Suprapubic skin (tissue), 4 donors: ENCODE measurements at regions not wholly inside any gene's neighbourhood (a gene's known extent, or its start where the extent isn't known, plus 50 kb on each side); places are given as distances from the start of the nearest gene placed in this dataset.

Experiments
- DNase-seq, 2 donors: peaks; one replicate each; pipeline ENCODE4 v3.0.0-alpha.2; 2019; ENCODE audit warnings: low spot score in 2 of 2
- H3K27ac ChIP-seq: fragments of 200-600 bp; sonication (generic); one replicate; pipeline ENCODE4 v1.5.1; 2019
- H3K27me3 ChIP-seq: fragments of 200-600 bp; sonication (generic); one replicate; pipeline ENCODE4 v1.5.1; 2019
- H3K36me3 ChIP-seq: fragments of 200-600 bp; sonication (generic); one replicate; pipeline ENCODE4 v1.5.1; 2019
- H3K4me1 ChIP-seq: fragments of 200-600 bp; sonication (generic); one replicate; pipeline ENCODE4 v1.5.1; 2019
- H3K4me3 ChIP-seq: fragments of 200-600 bp; sonication (generic); one replicate; pipeline ENCODE4 v1.5.1; 2019; ENCODE audit warnings: mild to moderate bottlenecking
- H3K9me3 ChIP-seq: fragments of 200-600 bp; sonication (generic); one replicate; pipeline ENCODE4 v1.5.1; 2019
- CTCF ChIP-seq, 2 donors: fragments of 200-600 bp in 1 of 2; fragments of 450-650 bp in 1 of 2; sonication (generic) in 1 of 2; IDR thresholded peaks; one replicate each; pipeline ENCODE4 v1.5.1; 2016 to 2019; ENCODE audit warnings: antibody characterized with exemption in 2 of 2, mild to moderate bottlenecking in 1 of 2, moderate library complexity in 1 of 2
- EP300 ChIP-seq: sonication (generic); formaldehyde crosslinking; IDR thresholded peaks from one replicate; pipeline ENCODE4 v1.6.1; 2017; ENCODE audit warnings: antibody characterized with exemption
- POLR2A ChIP-seq, 2 donors: fragments of 450-650 bp; IDR thresholded peaks; one replicate each; pipeline ENCODE4 v1.6.1; 2017; ENCODE audit warnings: antibody characterized with exemption in 2 of 2, mild to moderate bottlenecking in 2 of 2, moderate library complexity in 2 of 2
- POLR2AphosphoS5 ChIP-seq, 3 donors: sonication (generic); formaldehyde crosslinking; IDR thresholded peaks; one replicate each; pipeline ENCODE4 v1.6.1; 2017; ENCODE audit warnings: antibody characterized with exemption in 3 of 3
- WGBS: methylation state at CpG from one replicate; pipeline ENCODE4 v1.1.5; 2018; 5-methylcytosine and 5-hydroxymethylcytosine counted together

- no peaks in the 10 kb centered on the region for H3K36me3 ChIP-seq
- H3K9me3 ChIP-seq = no peaks in the 10 kb centered on the region
- H3K27me3 ChIP-seq = no peaks in the 10 kb centered on the region
- no peak overlapping the region for H3K4me3 ChIP-seq
- TF ChIP-seq POLR2A (IDR thresholded peaks at IDR 0.05) (no peak), EP300 (no peak), CTCF (IDR thresholded peaks at IDR 0.05) (no peak), POLR2AphosphoS5 (IDR thresholded peaks at IDR 0.05) (no peak)
- H3K27ac ChIP-seq = no peak overlapping the region
- no peaks in the 10 kb centered on the region for H3K4me1 ChIP-seq
- no peak for DNase-seq
- WGBS = 77% methylated on average over 3 of the region's 3 CpGs
These were observed 876.6 kb downstream of the DCDC2C start for GRCh38 chr2:4579977-4580376.

GRCh38 chr2:4585057-4585635 lies 881.8 kb downstream of the DCDC2C start:
- Histone ChIP-seq H3K4me1 (no peaks in the 10 kb centered on the region), H3K36me3 (no peaks in the 10 kb centered on the region), H3K4me3 (no peak overlapping the region), H3K27me3 (no peaks in the 10 kb centered on the region), H3K9me3 (no peaks in the 10 kb centered on the region), H3K27ac (no peak overlapping the region)
- DNase-seq = no peak
- no peak for TF ChIP-seq CTCF (IDR thresholded peaks at IDR 0.05)
- 74% methylated on average over 3 of the region's 3 CpGs for WGBS

DNA sequence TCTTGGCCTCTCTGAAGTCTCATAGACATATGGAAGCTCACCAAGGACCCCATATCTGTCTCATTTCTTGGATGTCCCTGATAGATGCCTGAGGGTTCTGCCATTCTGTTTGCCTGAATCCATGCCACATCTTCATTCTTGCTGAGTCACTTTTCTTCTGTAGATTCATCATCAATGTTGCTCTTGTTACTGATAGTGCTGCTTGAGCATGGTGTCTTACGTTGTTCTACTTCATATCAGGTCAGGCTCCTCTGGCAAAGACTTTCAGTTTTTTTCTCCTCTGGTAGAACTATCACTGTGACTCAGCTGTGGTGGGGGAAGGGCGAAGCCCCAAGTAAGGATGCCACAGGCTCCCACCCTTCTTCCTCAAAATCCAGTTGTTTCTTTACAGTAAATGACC lies 885.2 kb downstream of the DCDC2C start:
- Histone ChIP-seq H3K27me3 (no peaks in the 10 kb centered on the region), H3K9me3 (no peaks in the 10 kb centered on the region), H3K4me3 (no peak overlapping the region), H3K4me1 (no peaks in the 10 kb centered on the region), H3K27ac (no peak overlapping the region), H3K36me3 (no peaks in the 10 kb centered on the region)
- WGBS = 78% methylated on average over 2 of the region's 2 CpGs
- DNase-seq = no peak
- no peak for TF ChIP-seq POLR2A (IDR thresholded peaks at IDR 0.05)
- TF ChIP-seq POLR2AphosphoS5 (IDR thresholded peaks at IDR 0.05) = no peak
- TF ChIP-seq CTCF (IDR thresholded peaks at IDR 0.05) = no peak
- TF ChIP-seq EP300 = no peak

DNA sequence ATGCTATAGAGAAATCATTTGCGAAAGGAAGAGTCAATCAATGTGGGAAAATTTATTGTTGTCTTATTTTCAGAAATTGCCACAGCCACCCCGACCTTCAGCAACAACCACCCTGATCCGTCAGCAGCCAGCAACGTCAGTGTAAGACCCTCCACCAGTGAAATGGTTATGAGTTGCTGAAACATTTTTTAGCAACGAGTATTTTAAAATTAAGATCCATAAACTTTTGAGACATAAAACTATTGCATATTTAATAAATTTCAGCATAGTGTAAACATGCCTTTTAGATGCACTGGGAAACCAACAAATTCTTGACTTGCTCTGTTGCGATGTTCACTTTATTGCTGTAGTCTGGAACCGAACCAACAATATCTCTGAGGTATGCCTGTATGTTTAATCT lies 887.9 kb downstream of the DCDC2C start:
- H3K36me3 ChIP-seq = no peaks in the 10 kb centered on the region
- no peak for TF ChIP-seq POLR2AphosphoS5 (IDR thresholded peaks at IDR 0.05)
- TF ChIP-seq POLR2A (IDR thresholded peaks at IDR 0.05) = no peak
- no peak for TF ChIP-seq EP300
- TF ChIP-seq CTCF (IDR thresholded peaks at IDR 0.05) = no peak
- H3K9me3 ChIP-seq = no peaks in the 10 kb centered on the region
- H3K27me3 ChIP-seq = no peaks in the 10 kb centered on the region
- no peaks in the 10 kb centered on the region for H3K4me1 ChIP-seq
- no peak for DNase-seq
- no peak overlapping the region for H3K4me3 ChIP-seq
- 75% methylated on average over 7 of the region's 7 CpGs for WGBS
- H3K27ac ChIP-seq = no peak overlapping the region

- no peak for TF ChIP-seq POLR2AphosphoS5 (IDR thresholded peaks at IDR 0.05)
- TF ChIP-seq POLR2A (IDR thresholded peaks at IDR 0.05) = no peak
- no peak for TF ChIP-seq CTCF (IDR thresholded peaks at IDR 0.05)
- TF ChIP-seq EP300 = no peak
- no peak overlapping the region for H3K27ac ChIP-seq
- no peaks in the 10 kb centered on the region for H3K27me3 ChIP-seq
- H3K36me3 ChIP-seq = no peaks in the 10 kb centered on the region
- DNase-seq = no peak
- 45% methylated on average over 3 of the region's 3 CpGs for WGBS
- no peaks in the 10 kb centered on the region for H3K4me1 ChIP-seq
- no peak overlapping the region for H3K4me3 ChIP-seq
- H3K9me3 ChIP-seq = no peaks in the 10 kb centered on the region
These were observed 894.0 kb downstream of the DCDC2C start for GRCh38 chr2:4597400-4597799.
